ENCODE measurements at regions not wholly inside any gene's neighbourhood (a gene's known extent, or its start where the extent isn't known, plus 50 kb on each side); places are given as distances from the start of the nearest gene placed in this dataset.

DNA sequence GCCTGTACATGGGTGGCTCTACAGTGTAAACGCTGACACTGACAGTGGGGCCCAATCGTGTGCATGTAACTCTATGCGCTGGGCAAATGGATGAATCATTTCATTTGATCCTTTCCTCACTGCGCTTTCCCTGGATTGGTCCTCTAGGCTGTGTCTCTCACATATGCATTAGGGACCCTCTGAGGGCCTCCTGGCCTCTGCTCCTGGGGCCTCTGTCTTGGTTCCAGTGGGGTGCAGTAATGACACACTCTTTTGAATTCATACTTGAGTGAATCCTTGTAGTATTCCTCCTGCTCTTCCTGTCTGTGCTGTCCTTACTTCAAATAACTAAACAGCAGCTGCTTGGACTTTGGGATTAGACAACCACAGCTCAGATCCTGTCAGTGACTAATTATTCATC is 176.5 kb upstream of the ADO start:
- no peak for DNase-seq
- 98% methylated on average over 4 of the region's 4 CpGs for WGBS (ENCODE audit: insufficient coverage)
- H3K9me3 ChIP-seq (ENCODE audit: control extremely low read depth in 1 of 5, control insufficient read depth in 4 of 5, insufficient read depth in 2 of 5, low read depth in 1 of 5, low read length in 4 of 5) = no peaks in the 10 kb centered on the region
- peaks cover 0 to 8% (median 0%) of the 10 kb centered on the region in 4 experiments for H3K4me1 ChIP-seq (ENCODE audit: control extremely low read depth in 1 of 4, control insufficient read depth in 4 of 4, insufficient read depth in 4 of 4, low read length in 3 of 4)
- H3K27me3 ChIP-seq (replicated peaks in 2 of 5; ENCODE audit: control insufficient read depth in 4 of 5, insufficient read depth in 5 of 5, low read length in 4 of 5) = no peaks in the 10 kb centered on the region
- H3K36me3 ChIP-seq (ENCODE audit: control insufficient read depth in 4 of 4, insufficient read depth in 4 of 4, low read length in 3 of 4) = no peaks in the 10 kb centered on the region
- no peak overlapping the region for H3K4me3 ChIP-seq (ENCODE audit: control insufficient read depth in 1 of 7, extremely low read depth in 1 of 7, insufficient read depth in 4 of 7, low read depth in 2 of 7, low read length in 6 of 7)
- CTCF ChIA-PET = no interaction called here
- no peak overlapping the region for H3K27ac ChIP-seq (ENCODE audit: insufficient read depth in 1 of 2, low read depth in 1 of 2, low read length in 2 of 2, poor library complexity in 1 of 2, severe bottlenecking in 2 of 2)
- POLR2A ChIA-PET = no interaction called here

DNA sequence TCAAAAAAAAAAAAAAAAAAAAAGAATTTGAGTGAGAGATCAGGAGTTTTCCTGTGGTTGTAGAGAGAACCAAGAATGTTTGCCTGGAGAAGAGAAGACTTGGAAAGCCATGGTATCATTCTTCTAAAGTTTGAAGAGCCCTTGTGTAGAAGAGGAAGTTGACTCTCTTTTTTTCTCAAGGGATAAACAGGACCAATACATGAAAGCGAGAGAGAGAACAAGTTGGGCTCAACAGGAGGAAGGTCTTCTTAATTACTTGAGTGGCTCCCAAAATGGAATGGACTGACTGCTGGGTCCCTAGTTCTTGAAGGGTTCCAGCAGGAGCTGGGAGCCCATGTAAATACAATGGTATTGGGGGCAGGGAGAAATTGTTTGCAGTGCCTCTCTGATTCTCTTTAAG is 173.3 kb upstream of the ADO start:
- peaks cover 0 to 21% (median 3%) of the 10 kb centered on the region in 4 experiments for H3K4me1 ChIP-seq (ENCODE audit: control extremely low read depth in 1 of 4, control insufficient read depth in 4 of 4, insufficient read depth in 4 of 4, low read length in 3 of 4)
- ChIA-PET POLR2A (no interaction called here), CTCF (interaction anchor here (0.6 kb wide), 1 partner anchor 290 kb away, joined by 3 read pairs; no protein-coding TSS in a partner anchor)
- no peaks in the 10 kb centered on the region for H3K27me3 ChIP-seq (replicated peaks in 2 of 5; ENCODE audit: control insufficient read depth in 4 of 5, insufficient read depth in 5 of 5, low read length in 4 of 5)
- WGBS (ENCODE audit: insufficient coverage) = no CpG with 5 or more reads among the region's 1 CpG
- H3K4me3 ChIP-seq (ENCODE audit: control insufficient read depth in 1 of 7, extremely low read depth in 1 of 7, insufficient read depth in 4 of 7, low read depth in 2 of 7, low read length in 6 of 7) = no peak overlapping the region
- no peaks in the 10 kb centered on the region for H3K36me3 ChIP-seq (ENCODE audit: control insufficient read depth in 4 of 4, insufficient read depth in 4 of 4, low read length in 3 of 4)
- no peak for DNase-seq
- no peak overlapping the region for H3K27ac ChIP-seq (ENCODE audit: insufficient read depth in 1 of 2, low read depth in 1 of 2, low read length in 2 of 2, poor library complexity in 1 of 2, severe bottlenecking in 2 of 2)
- no peaks in the 10 kb centered on the region for H3K9me3 ChIP-seq (ENCODE audit: control extremely low read depth in 1 of 5, control insufficient read depth in 4 of 5, insufficient read depth in 2 of 5, low read depth in 1 of 5, low read length in 4 of 5)

DNA sequence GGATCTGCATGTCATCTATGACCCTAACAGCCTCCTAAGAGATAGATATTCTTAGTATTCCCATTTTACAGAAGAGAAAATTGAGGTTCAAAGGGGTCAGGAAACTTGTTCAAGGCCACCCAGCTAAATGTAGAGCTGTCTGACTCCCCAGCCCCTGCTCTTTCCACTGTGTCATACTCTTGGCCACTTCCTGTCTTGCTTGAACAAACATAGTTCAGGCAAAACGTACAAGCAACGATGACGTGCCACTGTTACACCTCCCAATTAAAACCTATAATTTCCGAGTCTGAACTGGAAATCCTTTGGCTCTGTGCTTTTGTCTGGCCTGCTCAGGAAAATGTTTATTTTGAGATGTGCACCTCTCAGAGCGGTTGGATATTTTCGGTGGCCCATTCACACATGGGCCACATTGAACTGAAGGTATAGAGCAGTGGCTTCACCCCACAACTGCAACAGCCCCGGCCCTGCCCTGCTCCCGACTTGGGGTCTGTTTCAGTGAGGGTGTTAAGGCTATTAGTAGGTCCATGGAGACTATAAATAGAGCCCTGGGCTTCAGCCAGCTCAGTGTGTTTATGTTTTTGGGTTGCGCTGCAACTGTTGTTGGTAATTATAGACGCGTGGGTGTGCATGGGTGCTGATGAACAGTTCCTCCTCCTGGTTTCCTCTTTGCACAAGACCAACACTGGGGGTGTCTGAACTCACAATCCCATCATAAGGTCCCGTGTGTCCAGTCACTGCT is 172.3 kb upstream of the ADO start:
- 65% methylated on average over 8 of the region's 12 CpGs for WGBS (ENCODE audit: insufficient coverage)
- peaks cover 4 to 31% (median 10%) of the 10 kb centered on the region in 4 experiments for H3K4me1 ChIP-seq (ENCODE audit: control extremely low read depth in 1 of 4, control insufficient read depth in 4 of 4, insufficient read depth in 4 of 4, low read length in 3 of 4)
- H3K27ac ChIP-seq (ENCODE audit: insufficient read depth in 1 of 2, low read depth in 1 of 2, low read length in 2 of 2, poor library complexity in 1 of 2, severe bottlenecking in 2 of 2) = no peak overlapping the region
- no peak overlapping the region for H3K4me3 ChIP-seq (ENCODE audit: control insufficient read depth in 1 of 7, extremely low read depth in 1 of 7, insufficient read depth in 4 of 7, low read depth in 2 of 7, low read length in 6 of 7)
- no peaks in the 10 kb centered on the region for H3K9me3 ChIP-seq (ENCODE audit: control extremely low read depth in 1 of 5, control insufficient read depth in 4 of 5, insufficient read depth in 2 of 5, low read depth in 1 of 5, low read length in 4 of 5)
- peak in 2 of 3 donors; percentile 26 to 43 for DNase-seq
- CTCF ChIA-PET = no interaction called here
- POLR2A ChIA-PET = no interaction called here
- no peaks in the 10 kb centered on the region for H3K36me3 ChIP-seq (ENCODE audit: control insufficient read depth in 4 of 4, insufficient read depth in 4 of 4, low read length in 3 of 4)
- H3K27me3 ChIP-seq (replicated peaks in 2 of 5; ENCODE audit: control insufficient read depth in 4 of 5, insufficient read depth in 5 of 5, low read length in 4 of 5) = no peaks in the 10 kb centered on the region

DNA sequence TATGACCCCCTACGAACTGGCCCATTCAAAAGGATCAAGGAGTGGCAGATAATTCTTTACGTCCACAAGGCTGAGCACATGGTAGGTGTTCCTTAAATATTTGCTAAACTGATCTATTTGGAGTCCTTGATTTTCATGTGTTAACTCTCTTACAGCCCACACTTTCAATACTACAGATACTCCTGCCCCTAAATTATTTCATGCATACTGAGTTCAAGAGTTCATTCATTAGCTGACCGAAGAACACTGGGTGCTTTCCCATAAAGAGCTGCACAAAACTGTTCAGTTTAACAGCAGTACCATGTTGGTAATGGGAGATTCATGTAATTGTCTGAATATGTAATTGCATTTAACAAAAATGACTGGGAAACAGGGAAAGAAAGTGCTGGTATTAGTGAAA is 170.5 kb upstream of the ADO start:
- Histone ChIP-seq H3K4me1 (ENCODE audit: control extremely low read depth in 1 of 4, control insufficient read depth in 4 of 4, insufficient read depth in 4 of 4, low read length in 3 of 4) (peaks cover 9 to 46% (median 19%) of the 10 kb centered on the region in 4 experiments), H3K4me3 (ENCODE audit: control insufficient read depth in 1 of 7, extremely low read depth in 1 of 7, insufficient read depth in 4 of 7, low read depth in 2 of 7, low read length in 6 of 7) (no peak overlapping the region), H3K36me3 (ENCODE audit: control insufficient read depth in 4 of 4, insufficient read depth in 4 of 4, low read length in 3 of 4) (no peaks in the 10 kb centered on the region), H3K9me3 (ENCODE audit: control extremely low read depth in 1 of 5, control insufficient read depth in 4 of 5, insufficient read depth in 2 of 5, low read depth in 1 of 5, low read length in 4 of 5) (no peaks in the 10 kb centered on the region), H3K27me3 (replicated peaks in 2 of 5; ENCODE audit: control insufficient read depth in 4 of 5, insufficient read depth in 5 of 5, low read length in 4 of 5) (no peaks in the 10 kb centered on the region), H3K27ac (ENCODE audit: insufficient read depth in 1 of 2, low read depth in 1 of 2, low read length in 2 of 2, poor library complexity in 1 of 2, severe bottlenecking in 2 of 2) (no peak overlapping the region)
- CTCF ChIA-PET = interaction anchor here (1.1 kb wide), 1 partner anchor 183 kb away, joined by 3 read pairs; no protein-coding TSS in a partner anchor
- WGBS (ENCODE audit: insufficient coverage) = 88% methylated on average over 2 of the region's 3 CpGs
- no peak for DNase-seq
- POLR2A ChIA-PET = no interaction called here

DNA sequence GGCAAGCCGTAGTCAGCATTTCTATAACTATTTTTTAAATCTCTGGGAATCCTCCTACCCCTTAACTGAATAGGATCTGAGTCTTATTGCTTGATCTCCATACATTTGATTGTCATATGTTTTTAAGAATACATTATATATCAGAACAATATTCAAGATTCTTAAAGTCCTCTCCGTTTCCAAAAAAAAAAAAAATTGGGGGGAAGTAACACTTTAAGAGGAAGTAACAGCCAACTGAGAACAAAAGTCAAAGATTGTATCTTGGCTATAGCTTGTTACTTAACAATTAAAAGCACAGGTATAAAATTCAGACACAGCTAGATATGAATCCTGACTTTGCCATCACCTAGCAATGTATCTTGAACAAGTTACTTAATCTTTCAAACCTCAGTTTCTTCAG is 169.9 kb upstream of the ADO start:
- ChIA-PET POLR2A (no interaction called here), CTCF (interaction anchor here (0.6 to 1.8 kb wide), 2 partner anchors 13 to 88 kb away, joined by 3 to 9 read pairs; no protein-coding TSS in a partner anchor)
- WGBS (ENCODE audit: insufficient coverage) = no CpG with 5 or more reads among the region's 2 CpGs
- Histone ChIP-seq H3K4me3 (ENCODE audit: control insufficient read depth in 1 of 7, extremely low read depth in 1 of 7, insufficient read depth in 4 of 7, low read depth in 2 of 7, low read length in 6 of 7) (no peak overlapping the region), H3K9me3 (ENCODE audit: control extremely low read depth in 1 of 5, control insufficient read depth in 4 of 5, insufficient read depth in 2 of 5, low read depth in 1 of 5, low read length in 4 of 5) (no peaks in the 10 kb centered on the region), H3K27ac (ENCODE audit: insufficient read depth in 1 of 2, low read depth in 1 of 2, low read length in 2 of 2, poor library complexity in 1 of 2, severe bottlenecking in 2 of 2) (no peak overlapping the region), H3K36me3 (ENCODE audit: control insufficient read depth in 4 of 4, insufficient read depth in 4 of 4, low read length in 3 of 4) (no peaks in the 10 kb centered on the region), H3K27me3 (replicated peaks in 2 of 5; ENCODE audit: control insufficient read depth in 4 of 5, insufficient read depth in 5 of 5, low read length in 4 of 5) (no peaks in the 10 kb centered on the region), H3K4me1 (ENCODE audit: control extremely low read depth in 1 of 4, control insufficient read depth in 4 of 4, insufficient read depth in 4 of 4, low read length in 3 of 4) (peaks cover 10 to 46% (median 19%) of the 10 kb centered on the region in 4 experiments)
- DNase-seq = peak in 2 of 3 donors; percentile 34 to 43

DNA sequence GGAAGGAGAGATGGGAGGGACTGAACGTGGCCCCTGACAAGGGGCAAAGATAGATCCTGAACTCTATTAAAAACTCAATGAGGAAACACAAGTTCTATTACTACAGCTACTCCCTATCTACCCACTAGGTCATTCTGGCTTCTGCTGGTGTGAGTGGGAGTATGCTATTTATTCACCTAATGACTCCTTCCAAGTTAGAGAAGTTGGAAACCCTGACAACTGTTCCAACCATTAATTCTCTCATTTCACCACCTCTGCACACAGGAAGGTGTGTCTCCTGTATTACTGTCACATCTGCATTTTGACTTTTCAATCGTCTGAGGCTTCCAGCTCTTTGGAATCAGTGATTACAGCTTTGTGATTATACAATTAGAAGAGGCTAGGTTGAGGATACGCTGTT is 169.4 kb upstream of the ADO start:
- Histone ChIP-seq H3K4me3 (ENCODE audit: control insufficient read depth in 1 of 7, extremely low read depth in 1 of 7, insufficient read depth in 4 of 7, low read depth in 2 of 7, low read length in 6 of 7) (no peak overlapping the region), H3K27me3 (replicated peaks in 2 of 5; ENCODE audit: control insufficient read depth in 4 of 5, insufficient read depth in 5 of 5, low read length in 4 of 5) (no peaks in the 10 kb centered on the region), H3K27ac (ENCODE audit: insufficient read depth in 1 of 2, low read depth in 1 of 2, low read length in 2 of 2, poor library complexity in 1 of 2, severe bottlenecking in 2 of 2) (no peak overlapping the region), H3K36me3 (ENCODE audit: control insufficient read depth in 4 of 4, insufficient read depth in 4 of 4, low read length in 3 of 4) (no peaks in the 10 kb centered on the region), H3K9me3 (ENCODE audit: control extremely low read depth in 1 of 5, control insufficient read depth in 4 of 5, insufficient read depth in 2 of 5, low read depth in 1 of 5, low read length in 4 of 5) (no peaks in the 10 kb centered on the region), H3K4me1 (ENCODE audit: control extremely low read depth in 1 of 4, control insufficient read depth in 4 of 4, insufficient read depth in 4 of 4, low read length in 3 of 4) (peaks cover 10 to 46% (median 19%) of the 10 kb centered on the region in 4 experiments)
- ChIA-PET CTCF (interaction anchor here (0.6 to 2.6 kb wide), 5 partner anchors 13 to 325 kb away, joined by 3 to 9 read pairs (median 4); no protein-coding TSS in a partner anchor), POLR2A (no interaction called here)
- WGBS (ENCODE audit: insufficient coverage) = 100% methylated on average over 1 of the region's 3 CpGs
- DNase-seq = no peak

DNA sequence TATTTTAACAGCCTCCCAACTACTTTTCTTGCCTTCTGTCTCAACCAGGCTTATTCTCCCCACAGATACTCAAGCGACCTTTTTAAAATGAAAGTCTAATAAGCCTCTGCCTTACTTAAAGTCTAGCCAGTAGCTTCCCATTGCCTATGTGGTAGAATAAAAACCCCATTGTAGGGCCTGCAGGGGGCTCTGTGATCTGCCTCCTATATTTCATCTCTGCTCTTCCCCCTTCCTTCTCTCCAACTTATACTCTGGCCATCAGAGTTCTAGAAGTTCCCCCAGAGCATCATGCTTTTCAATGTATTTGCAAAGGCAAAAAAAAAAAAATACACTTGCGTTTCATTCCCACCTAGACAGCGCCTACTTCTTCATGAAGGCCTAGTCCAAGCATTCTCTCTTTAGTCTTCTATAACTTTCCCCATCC is 167.7 kb upstream of the ADO start:
- peak in 2 of 3 donors; percentile 49 to 63 for DNase-seq
- H3K36me3 ChIP-seq (ENCODE audit: control insufficient read depth in 4 of 4, insufficient read depth in 4 of 4, low read length in 3 of 4) = no peaks in the 10 kb centered on the region
- ChIA-PET CTCF (interaction anchor here (1.5 to 2.6 kb wide), 3 partner anchors 13 to 182 kb away, joined by 3 to 8 read pairs (median 5); no protein-coding TSS in a partner anchor), POLR2A (no interaction called here)
- WGBS (ENCODE audit: insufficient coverage) = 58% methylated on average over 3 of the region's 3 CpGs
- no peaks in the 10 kb centered on the region for H3K27me3 ChIP-seq (replicated peaks in 2 of 5; ENCODE audit: control insufficient read depth in 4 of 5, insufficient read depth in 5 of 5, low read length in 4 of 5)
- H3K9me3 ChIP-seq (ENCODE audit: control extremely low read depth in 1 of 5, control insufficient read depth in 4 of 5, insufficient read depth in 2 of 5, low read depth in 1 of 5, low read length in 4 of 5) = no peaks in the 10 kb centered on the region
- peaks cover 10 to 46% (median 19%) of the 10 kb centered on the region in 4 experiments for H3K4me1 ChIP-seq (ENCODE audit: control extremely low read depth in 1 of 4, control insufficient read depth in 4 of 4, insufficient read depth in 4 of 4, low read length in 3 of 4)
- H3K27ac ChIP-seq (ENCODE audit: insufficient read depth in 1 of 2, low read depth in 1 of 2, low read length in 2 of 2, poor library complexity in 1 of 2, severe bottlenecking in 2 of 2) = peak overlapping the region; percentile 37 to 71
- H3K4me3 ChIP-seq (ENCODE audit: control insufficient read depth in 1 of 7, extremely low read depth in 1 of 7, insufficient read depth in 4 of 7, low read depth in 2 of 7, low read length in 6 of 7) = peak overlapping the region in 6 of 7 experiments; percentile 48 to 77 (median 64)

All from common myeloid progenitor, CD34-positive (primary cell).